GM12878 (cell line): ENCODE measurements at regions not wholly inside any gene's neighbourhood (a gene's known extent, or its start where the extent isn't known, plus 50 kb on each side); places are given as distances from the start of the nearest gene placed in this dataset.

Source experiments
- ATAC-seq: fragments of 200-7000 bp; cut with Tn5 transposase; 3 replicates; pipeline ENCODE4 v1.9.1; 2020; ENCODE audit warnings: mild to moderate bottlenecking, moderate library complexity
- BruUV-seq: library from RNA; stranded (reverse); fragments of 400-500 nt; replicated peaks from 2 replicates; lab custom pipeline; 2021; lab: Mats Ljungman, UMichigan
- CTCF ChIA-PET: fragments of 300-600 bp; sonication (Branson Sonifier 250); formaldehyde crosslinking; extraction: SDS; loops from one replicate; lab custom pipeline; 2021; ENCODE audit warnings: inconsistent platforms; lab: Yijun Ruan, JAX
- POLR2A ChIA-PET: fragments of 350-600 bp; formaldehyde crosslinking; extraction: SDS; loops from one replicate; lab custom pipeline; 2021; ENCODE audit warnings: inconsistent platforms; lab: Charles Lee
- RAD21 ChIA-PET: fragments of 300-600 bp; sonication (Branson Sonifier 250); formaldehyde crosslinking; loops from one replicate; lab custom pipeline; 2023; ENCODE audit warnings: antibody characterized with exemption; ENCODE audit not compliant: unreplicated experiment; lab: Charles Lee
- SMC1A ChIA-PET: fragments of 300-600 bp; sonication (Branson Sonifier 250); formaldehyde crosslinking; loops from one replicate; lab custom pipeline; 2023; ENCODE audit not compliant: unreplicated experiment, uncharacterized antibody; lab: Charles Lee
- DNase-seq: peaks from one replicate; pipeline ENCODE4 v3.0.0-alpha.2; 2011; ENCODE audit warnings: low read depth, low spot score
- FAIRE-seq: peaks from 3 replicates; lab custom pipeline; 2011; peaks lifted over from hg19 to GRCh38; lab: Jason Lieb, UNC
- H2AFZ ChIP-seq: 2 replicates; pipeline ENCODE4 v1.6.0; 2011; ENCODE audit warnings: low read depth, low read length, control low read depth; ENCODE audit not compliant: control insufficient read depth
- H3K27ac ChIP-seq: 2 replicates; pipeline ENCODE4 v1.5.1; 2011; ENCODE audit warnings: control low read depth; ENCODE audit not compliant: control insufficient read depth, insufficient read depth
- H3K27me3 ChIP-seq, 2 experiments: replicated peaks in 1 of 2; 2 replicates each; pipeline versions ENCODE4 v1.6.0 to v1.6.1; 2011; ENCODE audit warnings: low read length in 1 of 2; ENCODE audit not compliant: control insufficient read depth in 2 of 2, insufficient read depth in 2 of 2
- H3K36me3 ChIP-seq, 2 experiments: 2 replicates each; pipeline ENCODE4 v1.5.1; 2011; ENCODE audit warnings: low read length in 1 of 2; ENCODE audit not compliant: control insufficient read depth in 2 of 2, insufficient read depth in 2 of 2
- H3K4me1 ChIP-seq: 2 replicates; pipeline ENCODE4 v1.6.1; 2011; ENCODE audit warnings: mild to moderate bottlenecking, low read length, moderate library complexity, mixed read lengths; ENCODE audit not compliant: control insufficient read depth, insufficient read depth
- H3K4me2 ChIP-seq: 2 replicates; pipeline ENCODE4 v1.6.0; 2011; ENCODE audit warnings: control low read depth; ENCODE audit not compliant: control insufficient read depth, insufficient read depth
- H3K4me3 ChIP-seq: fragments of 200-600 bp; sonication (generic); 2 replicates; pipeline ENCODE4 v1.5.1; 2016
- H3K79me2 ChIP-seq: 2 replicates; pipeline ENCODE4 v1.6.0; 2011; ENCODE audit warnings: low read length; ENCODE audit not compliant: control insufficient read depth, insufficient read depth
- H3K9ac ChIP-seq: 2 replicates; pipeline ENCODE4 v1.8.0; 2011; ENCODE audit warnings: low read length, control low read depth, mixed read lengths; ENCODE audit not compliant: control insufficient read depth, insufficient read depth
- H3K9me3 ChIP-seq: replicated peaks from 3 replicates; pipeline ENCODE4 v1.5.1; 2011; ENCODE audit warnings: mild to moderate bottlenecking, low read length; ENCODE audit not compliant: control insufficient read depth, insufficient read depth
- H4K20me1 ChIP-seq: 2 replicates; pipeline ENCODE4 v1.6.0; 2011; ENCODE audit not compliant: control insufficient read depth, insufficient read depth
- BCL11A ChIP-seq: IDR thresholded peaks from 2 replicates; pipeline ENCODE4 v1.6.1; 2011; ENCODE audit warnings: low read depth, low read length
- DPF2 ChIP-seq: fragments of 450-650 bp; IDR thresholded peaks from 2 replicates; pipeline ENCODE4 v1.6.1; 2017; ENCODE audit warnings: mild to moderate bottlenecking
- JUNB ChIP-seq: IDR thresholded peaks from 2 replicates; pipeline ENCODE4 v1.6.1; 2016; ENCODE audit warnings: antibody characterized with exemption, mild to moderate bottlenecking
- MTA2 ChIP-seq: fragments of 450-650 bp; IDR thresholded peaks from 2 replicates; pipeline ENCODE4 v1.6.1; 2016; ENCODE audit warnings: low read depth, mild to moderate bottlenecking, moderate library complexity
- MTA3 ChIP-seq: IDR thresholded peaks from 2 replicates; pipeline ENCODE4 v1.6.1; 2012; ENCODE audit warnings: low read length, inconsistent platforms, borderline replicate concordance
- MYB ChIP-seq: fragments of 150-350 bp; IDR thresholded peaks from 2 replicates; pipeline ENCODE4 v1.6.1; 2014; ENCODE audit warnings: mild to moderate bottlenecking, low read depth, low read length, borderline replicate concordance
- POLR2AphosphoS2 ChIP-seq: IDR thresholded peaks from 2 replicates; pipeline ENCODE4 v1.6.1; 2011; ENCODE audit warnings: low read depth, mild to moderate bottlenecking, low read length, improper control_type of control experiment, moderate library complexity
- RBBP5 ChIP-seq: fragments of 200-600 bp; sonication (generic); conservative IDR thresholded peaks from 2 replicates; pipeline ENCODE4 v1.6.1; 2016
- RFX5 ChIP-seq: IDR thresholded peaks from 2 replicates; pipeline ENCODE4 v1.6.1; 2011; ENCODE audit warnings: low read depth, low read length, improper control_type of control experiment
- SMARCA5 ChIP-seq: fragments of 450-650 bp; IDR thresholded peaks from 2 replicates; pipeline ENCODE4 v1.6.1; 2017; ENCODE audit warnings: mild to moderate bottlenecking
- WGBS: methylation state at CpG from one replicate; pipeline ENCODE4 v1.1.6; 2016; ENCODE audit warnings: low lambda C conversion rate; ENCODE audit not compliant: insufficient replicate concordance, insufficient coverage; ENCODE audit errors: missing lambda C conversion rate; 5-methylcytosine and 5-hydroxymethylcytosine counted together
- in situ Hi-C: fragments of 300-500 bp; cut with MboI; formaldehyde crosslinking; loops from 9 replicates; pipeline ENCODE4 v1.14.3; 2018; ENCODE audit warnings: mixed read lengths
- intact Hi-C: fragments of 100-400 bp; cut with micrococcal nuclease; formaldehyde crosslinking; loops from one replicate; pipeline ENCODE4 v1.14.2; 2022; ENCODE audit not compliant: unreplicated experiment
- TF ChIP-seq, protein P1 (sequence below), 3 experiments: IDR thresholded peaks in 2 of 3; conservative IDR thresholded peaks in 1 of 3; 2 replicates each; pipeline ENCODE4 v1.5.1; 2011; ENCODE audit warnings: low read depth in 3 of 3, low read length in 3 of 3, mild to moderate bottlenecking in 3 of 3, control low read depth in 2 of 3, moderate library complexity in 2 of 3, inconsistent platforms in 1 of 3, mixed read lengths in 1 of 3; ENCODE audit not compliant: control insufficient read depth in 2 of 3, insufficient read depth in 1 of 3; ENCODE audit errors: extremely low read depth in 1 of 3
- TF ChIP-seq, protein P2 (sequence below): fragments of 450-650 bp; formaldehyde crosslinking; IDR thresholded peaks from 2 replicates; pipeline ENCODE4 v1.5.0; 2022; ENCODE audit warnings: mild to moderate bottlenecking, missing genetic modification characterization

DNA sequence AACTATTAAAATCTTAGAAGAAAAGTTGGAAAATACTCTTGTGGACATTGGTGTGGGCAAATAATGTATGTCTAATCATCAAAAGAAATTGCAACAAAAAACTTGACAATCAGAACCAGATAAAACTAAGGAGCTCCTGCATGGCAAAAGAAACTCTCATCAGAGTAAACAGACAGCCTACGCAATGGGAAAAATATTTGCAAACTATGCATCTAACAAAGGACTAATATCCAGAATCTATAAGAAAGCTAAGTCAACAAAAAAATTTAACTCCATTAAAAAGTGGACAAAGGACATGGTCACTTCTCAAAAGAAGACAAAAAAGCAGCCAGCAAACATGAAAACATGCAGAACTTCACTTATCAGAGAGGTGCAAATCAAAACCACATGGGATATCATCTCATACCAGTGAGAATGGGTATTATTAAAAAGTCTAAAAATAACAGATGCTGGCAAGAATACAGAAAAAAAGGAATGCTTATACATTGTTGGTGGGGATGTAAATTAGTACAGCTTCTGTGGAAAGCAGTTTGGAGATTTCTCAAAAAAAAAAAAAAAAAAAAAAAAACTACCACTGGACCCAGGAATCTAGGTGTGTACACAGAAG lies 99.7 kb upstream of the TOP3B start:
- WGBS: 94% methylated on average over 1 of the region's 1 CpG
- ChIA-PET POLR2A (interaction anchor here (0.6 to 1.5 kb wide), 4 partner anchors 28 to 1747 kb away, joined by 3 to 9 read pairs (median 4); no protein-coding TSS in a partner anchor), SMC1A (interaction anchor here (0.6 kb wide), 1 partner anchor 65 kb away, joined by 3 read pairs; no protein-coding TSS in a partner anchor), RAD21 (interaction anchor here (0.7 kb wide), 1 partner anchor 144 kb away, joined by 3 read pairs; no protein-coding TSS in a partner anchor), CTCF (interaction anchor here (0.6 to 1.1 kb wide), 2 partner anchors 21 to 84 kb away, joined by 4 to 6 read pairs; no protein-coding TSS in a partner anchor)
- Histone ChIP-seq H3K27me3 (no peaks in the 10 kb centered on the region), H4K20me1 (no peaks in the 10 kb centered on the region), H3K4me1 (no peaks in the 10 kb centered on the region), H3K36me3 (no peaks in the 10 kb centered on the region), H2AFZ (no peak overlapping the region), H3K4me2 (no peak overlapping the region), H3K9me3 (no peaks in the 10 kb centered on the region), H3K4me3 (no peak overlapping the region), H3K27ac (no peak overlapping the region), H3K9ac (no peak overlapping the region), H3K79me2 (no peaks in the 10 kb centered on the region)
- DNase-seq (no peak), ATAC-seq (no peak), FAIRE-seq (no peak)
- intact Hi-C loops (no loop called here), in situ Hi-C loops (loop anchor here (5.0 kb wide), 1 partner anchor 50 kb away; no protein-coding TSS in a partner anchor)
- TF ChIP-seq, protein P1, sequence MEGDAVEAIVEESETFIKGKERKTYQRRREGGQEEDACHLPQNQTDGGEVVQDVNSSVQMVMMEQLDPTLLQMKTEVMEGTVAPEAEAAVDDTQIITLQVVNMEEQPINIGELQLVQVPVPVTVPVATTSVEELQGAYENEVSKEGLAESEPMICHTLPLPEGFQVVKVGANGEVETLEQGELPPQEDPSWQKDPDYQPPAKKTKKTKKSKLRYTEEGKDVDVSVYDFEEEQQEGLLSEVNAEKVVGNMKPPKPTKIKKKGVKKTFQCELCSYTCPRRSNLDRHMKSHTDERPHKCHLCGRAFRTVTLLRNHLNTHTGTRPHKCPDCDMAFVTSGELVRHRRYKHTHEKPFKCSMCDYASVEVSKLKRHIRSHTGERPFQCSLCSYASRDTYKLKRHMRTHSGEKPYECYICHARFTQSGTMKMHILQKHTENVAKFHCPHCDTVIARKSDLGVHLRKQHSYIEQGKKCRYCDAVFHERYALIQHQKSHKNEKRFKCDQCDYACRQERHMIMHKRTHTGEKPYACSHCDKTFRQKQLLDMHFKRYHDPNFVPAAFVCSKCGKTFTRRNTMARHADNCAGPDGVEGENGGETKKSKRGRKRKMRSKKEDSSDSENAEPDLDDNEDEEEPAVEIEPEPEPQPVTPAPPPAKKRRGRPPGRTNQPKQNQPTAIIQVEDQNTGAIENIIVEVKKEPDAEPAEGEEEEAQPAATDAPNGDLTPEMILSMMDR (IDR thresholded peaks at IDR 0.05 in 2 of 3, conservative IDR thresholded peaks at IDR 0.05 in 1 of 3; ENCODE audit: control insufficient read depth in 2 of 3, extremely low read depth in 1 of 3, insufficient read depth in 1 of 3, low read depth in 3 of 3, low read length in 3 of 3): no peak
- no peak for TF ChIP-seq DPF2
- BruUV-seq: no TSS peak

DNA sequence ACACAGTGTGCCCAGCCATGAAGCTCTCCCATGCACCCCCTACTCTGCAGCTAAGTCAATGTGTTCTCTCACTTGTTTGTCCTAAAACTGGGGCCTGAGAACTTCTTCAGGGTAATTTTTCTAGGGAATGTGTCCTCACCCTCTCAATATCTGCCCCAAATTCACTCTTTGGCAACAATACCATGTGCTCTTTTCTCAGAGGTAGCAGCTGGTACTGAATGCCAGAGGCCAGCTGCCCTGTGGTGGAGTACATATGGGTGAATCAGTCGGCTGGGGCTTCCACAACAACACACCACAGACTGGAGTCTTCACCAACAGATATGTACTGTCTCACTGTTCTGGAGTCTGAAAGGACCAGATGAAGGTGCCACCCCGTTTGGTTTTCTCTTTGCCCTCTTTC lies 97.7 kb upstream of the TOP3B start:
- no peak overlapping the region for H3K4me2 ChIP-seq
- H3K9me3 ChIP-seq: no peaks in the 10 kb centered on the region
- no peaks in the 10 kb centered on the region for H3K27me3 ChIP-seq
- FAIRE-seq (no peak), ATAC-seq (no peak), DNase-seq (no peak)
- ChIA-PET SMC1A (no interaction called here), POLR2A (no interaction called here), CTCF (interaction anchor here (0.8 to 1.2 kb wide), 3 partner anchors 9 to 29 kb away, joined by 3 to 4 read pairs (median 3); no protein-coding TSS in a partner anchor), RAD21 (no interaction called here)
- WGBS: 36% methylated on average over 2 of the region's 2 CpGs
- BruUV-seq: no TSS peak
- intact Hi-C loops: no loop called here
- in situ Hi-C loops: loop anchor here (5.0 kb wide), 1 partner anchor 52 kb away; no protein-coding TSS in a partner anchor
- H3K4me1 ChIP-seq: no peaks in the 10 kb centered on the region
- H3K36me3 ChIP-seq: no peaks in the 10 kb centered on the region
- no peaks in the 10 kb centered on the region for H4K20me1 ChIP-seq
- no peak overlapping the region for H3K4me3 ChIP-seq
- no peaks in the 10 kb centered on the region for H3K79me2 ChIP-seq
- no peak overlapping the region for H2AFZ ChIP-seq
- no peak overlapping the region for H3K27ac ChIP-seq
- no peak overlapping the region for H3K9ac ChIP-seq
- TF ChIP-seq MTA3: no peak
- TF ChIP-seq, protein P2, sequence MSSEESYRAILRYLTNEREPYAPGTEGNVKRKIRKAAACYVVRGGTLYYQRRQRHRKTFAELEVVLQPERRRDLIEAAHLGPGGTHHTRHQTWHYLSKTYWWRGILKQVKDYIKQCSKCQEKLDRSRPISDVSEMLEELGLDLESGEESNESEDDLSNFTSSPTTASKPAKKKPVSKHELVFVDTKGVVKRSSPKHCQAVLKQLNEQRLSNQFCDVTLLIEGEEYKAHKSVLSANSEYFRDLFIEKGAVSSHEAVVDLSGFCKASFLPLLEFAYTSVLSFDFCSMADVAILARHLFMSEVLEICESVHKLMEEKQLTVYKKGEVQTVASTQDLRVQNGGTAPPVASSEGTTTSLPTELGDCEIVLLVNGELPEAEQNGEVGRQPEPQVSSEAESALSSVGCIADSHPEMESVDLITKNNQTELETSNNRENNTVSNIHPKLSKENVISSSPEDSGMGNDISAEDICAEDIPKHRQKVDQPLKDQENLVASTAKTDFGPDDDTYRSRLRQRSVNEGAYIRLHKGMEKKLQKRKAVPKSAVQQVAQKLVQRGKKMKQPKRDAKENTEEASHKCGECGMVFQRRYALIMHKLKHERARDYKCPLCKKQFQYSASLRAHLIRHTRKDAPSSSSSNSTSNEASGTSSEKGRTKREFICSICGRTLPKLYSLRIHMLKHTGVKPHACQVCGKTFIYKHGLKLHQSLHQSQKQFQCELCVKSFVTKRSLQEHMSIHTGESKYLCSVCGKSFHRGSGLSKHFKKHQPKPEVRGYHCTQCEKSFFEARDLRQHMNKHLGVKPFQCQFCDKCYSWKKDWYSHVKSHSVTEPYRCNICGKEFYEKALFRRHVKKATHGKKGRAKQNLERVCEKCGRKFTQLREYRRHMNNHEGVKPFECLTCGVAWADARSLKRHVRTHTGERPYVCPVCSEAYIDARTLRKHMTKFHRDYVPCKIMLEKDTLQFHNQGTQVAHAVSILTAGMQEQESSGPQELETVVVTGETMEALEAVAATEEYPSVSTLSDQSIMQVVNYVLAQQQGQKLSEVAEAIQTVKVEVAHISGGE (CRISPR knock-in tag): no peak
- no peak for TF ChIP-seq SMARCA5
- TF ChIP-seq RFX5: no peak
- TF ChIP-seq POLR2AphosphoS2: no peak
- TF ChIP-seq JUNB: no peak
- no peak for TF ChIP-seq RBBP5
- no peak for TF ChIP-seq MTA2
- no peak for TF ChIP-seq BCL11A
- no peak for TF ChIP-seq MYB
